GM23248 (cell line): ENCODE measurements at regions not wholly inside any gene's neighbourhood (a gene's known extent, or its start where the extent isn't known, plus 50 kb on each side); places are given as distances from the start of the nearest gene placed in this dataset.

Source experiments
- EZH2 ChIP-seq: fragments of 200-600 bp; sonication (generic); IDR thresholded peaks from 2 replicates; pipeline ENCODE4 v1.6.1; 2018; ENCODE audit warnings: antibody characterized with exemption, mild to moderate bottlenecking; ENCODE audit not compliant: insufficient read depth, poor library complexity, severe bottlenecking
- EZH2phosphoT487 ChIP-seq: fragments of 200-600 bp; sonication (generic); IDR thresholded peaks from 2 replicates; pipeline ENCODE4 v1.6.1; 2018; ENCODE audit warnings: antibody characterized with exemption, moderate library complexity, mild to moderate bottlenecking, low read depth; ENCODE audit not compliant: insufficient read depth

- TF ChIP-seq EZH2 (no peak), EZH2phosphoT487 (no peak)
Measured at GRCh38 chr2:236743921-236744280, 174.3 kb downstream of the ACKR3 start.
